ENCODE measurements at regions not wholly inside any gene's neighbourhood (a gene's known extent, or its start where the extent isn't known, plus 50 kb on each side); places are given as distances from the start of the nearest gene placed in this dataset.

DNA sequence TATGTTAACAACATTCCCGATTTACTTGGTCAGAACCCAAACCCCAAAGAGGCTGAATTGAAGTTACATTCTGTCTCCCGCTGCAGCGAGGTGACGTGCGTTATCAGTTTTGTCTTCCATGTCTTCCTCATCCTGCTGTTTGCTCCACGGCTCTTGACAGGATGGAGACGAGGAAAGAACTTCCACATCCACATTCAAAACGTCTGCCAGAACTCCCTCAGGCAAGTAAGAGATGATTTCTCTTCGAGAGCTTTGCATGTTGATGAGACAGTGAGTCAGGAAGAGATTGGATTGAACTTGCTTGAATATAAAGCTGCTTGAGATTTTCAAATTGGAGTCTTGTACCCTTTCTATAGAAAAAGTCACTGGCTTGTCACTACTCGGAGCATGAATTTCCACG is 242.6 kb downstream of the AUH start:
- intact Hi-C loops (cut with micrococcal nuclease), result no loop called here
- TF ChIP-seq, protein P1, sequence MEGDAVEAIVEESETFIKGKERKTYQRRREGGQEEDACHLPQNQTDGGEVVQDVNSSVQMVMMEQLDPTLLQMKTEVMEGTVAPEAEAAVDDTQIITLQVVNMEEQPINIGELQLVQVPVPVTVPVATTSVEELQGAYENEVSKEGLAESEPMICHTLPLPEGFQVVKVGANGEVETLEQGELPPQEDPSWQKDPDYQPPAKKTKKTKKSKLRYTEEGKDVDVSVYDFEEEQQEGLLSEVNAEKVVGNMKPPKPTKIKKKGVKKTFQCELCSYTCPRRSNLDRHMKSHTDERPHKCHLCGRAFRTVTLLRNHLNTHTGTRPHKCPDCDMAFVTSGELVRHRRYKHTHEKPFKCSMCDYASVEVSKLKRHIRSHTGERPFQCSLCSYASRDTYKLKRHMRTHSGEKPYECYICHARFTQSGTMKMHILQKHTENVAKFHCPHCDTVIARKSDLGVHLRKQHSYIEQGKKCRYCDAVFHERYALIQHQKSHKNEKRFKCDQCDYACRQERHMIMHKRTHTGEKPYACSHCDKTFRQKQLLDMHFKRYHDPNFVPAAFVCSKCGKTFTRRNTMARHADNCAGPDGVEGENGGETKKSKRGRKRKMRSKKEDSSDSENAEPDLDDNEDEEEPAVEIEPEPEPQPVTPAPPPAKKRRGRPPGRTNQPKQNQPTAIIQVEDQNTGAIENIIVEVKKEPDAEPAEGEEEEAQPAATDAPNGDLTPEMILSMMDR (IDR thresholded peaks at IDR 0.05), result no peak
- ChIA-PET POLR2A (no interaction called here), CTCF (no interaction called here)
- H3K4me3 Mint-ChIP-seq, result no peak overlapping the region
- peaks cover 6% of the 10 kb centered on the region for H3K9me3 Mint-ChIP-seq
- no peak overlapping the region for H3K27ac Mint-ChIP-seq
- no peak for ATAC-seq
- H3K36me3 Mint-ChIP-seq (ENCODE audit: low read depth), result peaks cover 2% of the 10 kb centered on the region
- no peak for DNase-seq
- peaks cover 21% of the 10 kb centered on the region for H3K27me3 Mint-ChIP-seq
- H3K4me1 Mint-ChIP-seq (ENCODE audit: low read depth), result peaks cover 17% of the 10 kb centered on the region

DNA sequence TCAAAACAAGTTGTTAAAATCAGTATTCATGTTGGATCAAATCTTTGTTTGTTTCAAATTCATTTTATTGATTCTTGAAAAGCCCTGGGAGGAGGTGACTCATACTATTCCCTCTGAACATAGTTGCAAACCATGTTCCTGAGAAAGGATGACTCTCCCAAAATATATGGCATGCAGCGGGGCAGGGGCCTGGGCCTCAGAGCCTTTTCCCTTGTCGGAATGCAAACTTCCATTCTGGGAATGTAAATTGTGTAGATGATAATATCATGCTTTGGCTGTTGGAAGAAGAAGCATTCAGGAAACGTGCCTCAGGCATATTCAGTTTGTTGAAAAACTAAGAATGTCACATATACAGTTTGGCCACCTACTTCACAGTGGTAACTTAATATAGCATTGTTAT is 242.0 kb downstream of the AUH start:
- ATAC-seq (no peak), DNase-seq (no peak)
- Mint-ChIP-seq H3K27ac (no peak overlapping the region), H3K4me1 (ENCODE audit: low read depth) (peaks cover 17% of the 10 kb centered on the region), H3K27me3 (peaks cover 20% of the 10 kb centered on the region), H3K4me3 (no peak overlapping the region), H3K9me3 (peaks cover 6% of the 10 kb centered on the region), H3K36me3 (ENCODE audit: low read depth) (peaks cover 2% of the 10 kb centered on the region)
- ChIA-PET CTCF (no interaction called here), POLR2A (no interaction called here)
- intact Hi-C loops (cut with micrococcal nuclease), result no loop called here
- TF ChIP-seq, protein P1 (IDR thresholded peaks at IDR 0.05), result no peak

DNA sequence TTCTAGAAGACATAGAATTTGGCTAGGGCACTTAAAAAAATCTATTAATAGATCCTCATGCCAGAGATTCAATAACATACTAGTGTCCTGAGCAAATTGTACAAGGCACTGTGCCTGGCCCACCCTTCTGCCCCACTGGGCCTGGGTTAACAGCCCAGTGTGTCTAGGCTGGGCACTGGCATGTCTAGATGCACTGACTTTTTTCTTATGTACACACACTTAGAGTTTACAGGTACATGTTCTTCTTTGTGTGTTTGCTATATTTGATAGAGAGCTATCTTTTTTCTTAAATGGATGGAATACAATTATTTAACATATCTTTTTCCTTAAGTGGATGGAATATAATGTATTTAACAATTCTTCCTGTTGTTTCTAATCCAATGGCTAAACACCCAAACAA is 241.5 kb downstream of the AUH start:
- ChIA-PET CTCF (no interaction called here), POLR2A (no interaction called here)
- Mint-ChIP-seq H3K9me3 (peaks cover 10% of the 10 kb centered on the region), H3K27me3 (peaks cover 18% of the 10 kb centered on the region), H3K4me1 (ENCODE audit: low read depth) (peaks cover 17% of the 10 kb centered on the region), H3K36me3 (ENCODE audit: low read depth) (peaks cover 2% of the 10 kb centered on the region), H3K27ac (no peak overlapping the region), H3K4me3 (no peak overlapping the region)
- intact Hi-C loops (cut with micrococcal nuclease), result no loop called here
- ATAC-seq (no peak), DNase-seq (no peak)
- TF ChIP-seq, protein P1 (IDR thresholded peaks at IDR 0.05), result no peak

DNA sequence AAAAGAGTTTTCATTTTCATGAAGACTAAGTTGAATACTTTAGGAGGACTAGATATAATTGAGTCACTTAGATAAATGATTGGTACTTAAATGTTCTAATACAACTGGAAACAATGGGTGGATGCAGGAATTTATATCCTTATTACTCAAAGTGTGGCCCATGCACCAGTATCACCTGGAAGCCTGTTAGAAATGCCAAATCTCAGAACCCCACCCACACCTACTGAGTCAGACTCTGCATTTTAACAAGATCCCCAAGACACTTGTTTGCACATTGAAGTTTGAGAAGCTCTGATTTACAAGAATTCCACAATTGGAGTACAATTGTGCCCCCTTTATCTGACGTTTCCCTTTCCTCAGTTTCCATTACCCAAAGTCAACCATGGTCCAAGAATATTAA is 239.0 kb downstream of the AUH start:
- Mint-ChIP-seq H3K4me3 (no peak overlapping the region), H3K27me3 (peaks cover 11% of the 10 kb centered on the region), H3K27ac (no peak overlapping the region), H3K9me3 (peaks cover 15% of the 10 kb centered on the region), H3K4me1 (ENCODE audit: low read depth) (peaks cover 15% of the 10 kb centered on the region), H3K36me3 (ENCODE audit: low read depth) (peaks cover 6% of the 10 kb centered on the region)
- ATAC-seq, result peak; percentile 27
- CTCF ChIA-PET, result interaction anchor here (1.5 kb wide), 1 partner anchor 20 kb away, joined by 3 read pairs; no protein-coding TSS in a partner anchor
- POLR2A ChIA-PET, result interaction anchor here (1.5 kb wide), 1 partner anchor 23 kb away, joined by 3 read pairs; no protein-coding TSS in a partner anchor
- TF ChIP-seq, protein P1 (IDR thresholded peaks at IDR 0.05), result no peak
- intact Hi-C loops (cut with micrococcal nuclease), result no loop called here
- no peak for DNase-seq

DNA sequence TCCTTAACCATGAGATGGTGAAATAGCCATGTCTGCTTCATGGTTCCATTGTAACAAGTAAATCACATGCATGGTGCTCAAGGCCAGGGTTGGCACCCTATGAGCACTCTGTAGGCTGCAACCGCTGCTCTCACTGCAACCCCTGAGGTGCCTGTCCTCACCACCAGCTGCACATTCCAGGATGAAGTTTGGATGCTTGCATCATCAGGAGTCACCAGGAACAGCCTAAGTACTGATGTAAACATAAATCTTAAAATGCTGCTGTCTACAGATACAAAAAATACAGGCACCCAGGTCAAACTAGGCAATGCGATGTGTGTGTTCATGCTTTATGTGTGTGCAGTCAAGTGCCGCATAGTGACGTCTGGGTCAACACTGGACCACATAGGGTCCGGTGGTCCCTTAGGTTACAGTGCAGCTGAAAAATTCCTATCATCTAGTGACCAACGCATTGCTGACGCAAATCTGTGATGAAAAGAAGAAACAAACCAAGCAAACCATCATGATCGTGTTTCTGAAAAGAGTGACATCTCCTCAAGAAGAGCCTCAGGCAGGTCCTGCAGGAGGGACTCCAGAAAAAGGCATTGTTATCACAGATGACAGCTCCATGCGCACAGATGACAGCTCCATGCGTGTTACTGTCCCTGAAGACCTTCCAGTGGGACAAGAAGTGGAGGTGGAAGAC is 234.8 kb downstream of the AUH start:
- H3K27ac Mint-ChIP-seq, result no peak overlapping the region
- H3K36me3 Mint-ChIP-seq (ENCODE audit: low read depth), result peaks cover 13% of the 10 kb centered on the region
- ATAC-seq (no peak), DNase-seq (no peak)
- H3K4me3 Mint-ChIP-seq, result no peak overlapping the region
- CTCF ChIA-PET, result interaction anchor here (0.7 kb wide), 1 partner anchor 14 kb away, joined by 3 read pairs; no protein-coding TSS in a partner anchor
- H3K27me3 Mint-ChIP-seq, result no peaks in the 10 kb centered on the region
- intact Hi-C loops (cut with micrococcal nuclease), result no loop called here
- TF ChIP-seq, protein P1 (IDR thresholded peaks at IDR 0.05), result no peak
- POLR2A ChIA-PET, result no interaction called here
- H3K4me1 Mint-ChIP-seq (ENCODE audit: low read depth), result peaks cover 30% of the 10 kb centered on the region
- peaks cover 13% of the 10 kb centered on the region for H3K9me3 Mint-ChIP-seq

Measured in activated CD8-positive, alpha-beta T cell treated with anti-CD3 and anti-CD28 coated beads for 36 hours (primary cell).